ENCODE measurements at regions not wholly inside any gene's neighbourhood (a gene's known extent, or its start where the extent isn't known, plus 50 kb on each side); places are given as distances from the start of the nearest gene placed in this dataset.

DNA sequence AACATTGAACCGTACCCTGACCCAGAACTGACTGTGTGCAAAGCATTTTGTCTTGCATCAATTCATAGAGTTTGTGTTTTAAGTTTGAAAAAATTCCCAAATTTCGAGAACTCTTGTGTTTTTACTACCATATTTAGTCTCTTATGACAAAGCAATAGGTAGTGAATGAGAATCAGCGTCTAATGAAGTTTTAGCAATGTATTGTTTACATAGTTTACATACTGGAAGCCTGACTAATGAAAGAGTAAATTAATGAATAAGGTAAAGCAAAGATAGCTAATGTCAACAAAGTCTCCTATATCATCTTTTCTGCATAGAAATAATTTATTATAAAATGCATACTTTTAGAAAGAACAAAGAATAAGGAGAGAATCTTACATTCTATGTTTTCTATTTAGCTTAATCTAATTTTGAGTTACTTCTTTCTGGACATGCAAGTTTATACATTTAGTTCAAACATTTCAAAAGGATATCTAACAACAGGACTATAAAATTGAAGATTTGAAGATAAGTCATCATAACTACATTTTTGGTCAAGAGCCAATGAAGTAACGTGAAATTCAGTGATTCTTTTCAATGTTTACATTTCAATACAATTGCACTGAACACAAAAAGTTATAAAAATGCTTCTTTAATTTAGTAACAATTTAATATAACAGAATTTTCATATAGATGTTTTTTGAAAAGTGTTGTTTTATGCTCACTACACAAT lies 1943.7 kb downstream of the NCAM2 start:
- no peaks in the 10 kb centered on the region for H3K9me3 ChIP-seq
- no peaks in the 10 kb centered on the region for H3K36me3 ChIP-seq
- no peak for DNase-seq
- intact Hi-C loops (cut with DNase I; ENCODE audit: low total_unique reads) = no loop called here
- TF ChIP-seq, protein P1, sequence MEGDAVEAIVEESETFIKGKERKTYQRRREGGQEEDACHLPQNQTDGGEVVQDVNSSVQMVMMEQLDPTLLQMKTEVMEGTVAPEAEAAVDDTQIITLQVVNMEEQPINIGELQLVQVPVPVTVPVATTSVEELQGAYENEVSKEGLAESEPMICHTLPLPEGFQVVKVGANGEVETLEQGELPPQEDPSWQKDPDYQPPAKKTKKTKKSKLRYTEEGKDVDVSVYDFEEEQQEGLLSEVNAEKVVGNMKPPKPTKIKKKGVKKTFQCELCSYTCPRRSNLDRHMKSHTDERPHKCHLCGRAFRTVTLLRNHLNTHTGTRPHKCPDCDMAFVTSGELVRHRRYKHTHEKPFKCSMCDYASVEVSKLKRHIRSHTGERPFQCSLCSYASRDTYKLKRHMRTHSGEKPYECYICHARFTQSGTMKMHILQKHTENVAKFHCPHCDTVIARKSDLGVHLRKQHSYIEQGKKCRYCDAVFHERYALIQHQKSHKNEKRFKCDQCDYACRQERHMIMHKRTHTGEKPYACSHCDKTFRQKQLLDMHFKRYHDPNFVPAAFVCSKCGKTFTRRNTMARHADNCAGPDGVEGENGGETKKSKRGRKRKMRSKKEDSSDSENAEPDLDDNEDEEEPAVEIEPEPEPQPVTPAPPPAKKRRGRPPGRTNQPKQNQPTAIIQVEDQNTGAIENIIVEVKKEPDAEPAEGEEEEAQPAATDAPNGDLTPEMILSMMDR (IDR thresholded peaks at IDR 0.05) = no peak
- H3K4me3 ChIP-seq = no peak overlapping the region
- no peak overlapping the region for H3K27ac ChIP-seq
- H3K27me3 ChIP-seq = no peaks in the 10 kb centered on the region
- H3K4me1 ChIP-seq = no peaks in the 10 kb centered on the region

DNA sequence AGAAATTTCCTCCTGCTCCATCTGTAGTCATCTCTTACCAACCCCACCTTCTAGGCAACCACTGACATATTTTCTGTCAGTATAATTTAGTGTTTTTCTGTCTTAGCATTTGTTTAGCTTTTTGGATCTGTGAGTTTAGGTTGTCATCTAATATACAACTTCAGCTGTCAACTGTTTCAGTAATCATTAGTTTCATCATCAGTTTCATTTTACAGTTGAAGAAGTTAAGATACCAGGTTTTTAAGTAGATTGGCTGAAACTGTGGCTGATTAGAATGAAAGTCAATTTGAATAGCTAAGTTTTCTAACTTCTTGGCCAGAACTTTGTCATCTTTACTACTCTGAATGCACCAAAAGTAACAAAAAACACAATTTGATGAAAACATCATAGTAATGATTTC lies 1957.3 kb downstream of the NCAM2 start:
- TF ChIP-seq, protein P1 (IDR thresholded peaks at IDR 0.05) = no peak
- H3K27ac ChIP-seq = no peak overlapping the region
- H3K27me3 ChIP-seq = no peaks in the 10 kb centered on the region
- H3K9me3 ChIP-seq = no peaks in the 10 kb centered on the region
- no peak overlapping the region for H3K4me3 ChIP-seq
- intact Hi-C loops (cut with DNase I; ENCODE audit: low total_unique reads) = no loop called here
- DNase-seq = no peak
- no peaks in the 10 kb centered on the region for H3K36me3 ChIP-seq
- no peaks in the 10 kb centered on the region for H3K4me1 ChIP-seq

DNA sequence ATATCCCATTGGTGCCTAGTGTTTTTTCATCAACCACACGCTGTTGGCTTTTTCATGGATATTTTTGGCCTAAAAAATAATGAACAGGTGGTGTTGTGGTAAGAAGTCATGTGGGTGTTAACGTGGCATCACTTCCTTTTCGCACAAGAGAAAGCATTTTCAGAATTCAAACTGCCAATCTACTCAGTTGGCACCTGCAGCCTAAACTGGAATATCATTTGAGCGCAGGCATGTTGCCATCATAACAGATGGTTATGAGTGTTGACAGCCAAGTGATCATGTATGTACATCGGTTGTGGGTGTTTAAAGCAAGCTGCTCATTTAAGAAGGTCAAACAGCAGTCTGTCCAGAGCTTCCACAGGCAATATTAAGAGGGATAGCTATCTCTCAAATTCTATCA lies 1963.0 kb downstream of the NCAM2 start:
- no peak overlapping the region for H3K27ac ChIP-seq
- no peak for DNase-seq
- H3K9me3 ChIP-seq = no peaks in the 10 kb centered on the region
- H3K36me3 ChIP-seq = no peaks in the 10 kb centered on the region
- no peaks in the 10 kb centered on the region for H3K4me1 ChIP-seq
- no peaks in the 10 kb centered on the region for H3K27me3 ChIP-seq
- intact Hi-C loops (cut with DNase I; ENCODE audit: low total_unique reads) = no loop called here
- TF ChIP-seq, protein P1 (IDR thresholded peaks at IDR 0.05) = no peak
- H3K4me3 ChIP-seq = no peak overlapping the region

DNA sequence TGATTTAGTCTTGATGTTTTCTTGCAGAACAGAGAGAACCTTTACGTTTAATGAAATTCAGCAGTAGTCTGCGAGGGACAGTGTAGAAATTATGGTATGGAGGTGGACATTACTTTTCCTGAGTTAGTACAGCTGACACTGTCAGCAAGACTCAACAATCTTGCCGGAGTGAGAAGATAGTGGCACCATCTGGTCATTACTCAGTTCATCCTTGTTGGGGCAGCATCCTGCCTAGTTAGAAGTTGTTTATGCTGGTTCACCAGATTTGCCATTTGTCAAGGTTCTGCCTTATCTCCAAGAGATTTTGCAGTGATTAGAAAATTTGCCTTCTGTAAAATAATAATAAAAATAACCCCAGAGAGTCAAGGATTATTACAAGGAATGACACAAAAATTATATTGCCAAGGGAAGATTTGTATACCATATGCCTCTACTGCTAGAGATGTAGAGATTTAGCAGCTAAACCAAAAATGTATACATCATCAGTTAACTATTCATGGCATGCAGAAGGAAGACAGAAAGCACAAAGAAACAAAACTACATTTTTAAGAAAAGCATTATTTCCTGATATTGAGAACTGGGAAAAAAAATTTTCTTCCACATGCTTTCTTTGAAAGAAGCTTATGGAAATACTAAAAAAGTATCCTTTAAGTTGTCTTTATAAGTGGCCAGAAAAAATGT lies 1967.4 kb downstream of the NCAM2 start:
- TF ChIP-seq, protein P1 (IDR thresholded peaks at IDR 0.05) = no peak
- no peak for DNase-seq

DNA sequence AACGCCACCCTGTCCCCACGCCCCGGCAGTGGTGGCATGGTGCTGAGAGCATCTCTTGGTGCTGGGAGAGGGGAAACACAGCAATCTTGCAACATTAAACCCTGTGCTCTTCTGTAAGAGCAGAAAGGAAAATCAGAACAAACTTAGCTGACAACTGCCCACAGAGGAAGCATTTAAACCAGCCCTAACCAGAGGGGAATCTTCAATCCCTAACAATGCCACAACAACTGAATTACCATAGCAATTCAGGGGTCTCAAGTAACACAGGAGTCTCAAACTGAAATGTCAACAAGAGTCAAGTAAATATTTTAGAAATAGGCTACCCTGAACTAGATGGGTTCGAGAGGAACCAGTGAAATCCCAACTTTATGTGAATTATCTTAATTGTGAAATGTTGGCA lies 1983.6 kb downstream of the NCAM2 start:
- Histone ChIP-seq H3K4me3 (no peak overlapping the region), H3K27ac (no peak overlapping the region), H3K36me3 (no peaks in the 10 kb centered on the region), H3K9me3 (no peaks in the 10 kb centered on the region), H3K4me1 (no peaks in the 10 kb centered on the region), H3K27me3 (no peaks in the 10 kb centered on the region)
- DNase-seq = no peak
- TF ChIP-seq, protein P1 (IDR thresholded peaks at IDR 0.05) = no peak
- intact Hi-C loops (cut with DNase I; ENCODE audit: low total_unique reads) = no loop called here

More for the DNA sequence above, 1967.4 kb downstream of the NCAM2 start:
- no peaks in the 10 kb centered on the region for H3K9me3 ChIP-seq
- no peaks in the 10 kb centered on the region for H3K36me3 ChIP-seq
- no peak overlapping the region for H3K27ac ChIP-seq
- H3K4me1 ChIP-seq = no peaks in the 10 kb centered on the region
- intact Hi-C loops (cut with DNase I; ENCODE audit: low total_unique reads) = no loop called here
- no peak overlapping the region for H3K4me3 ChIP-seq
- no peaks in the 10 kb centered on the region for H3K27me3 ChIP-seq

All from tibial artery (tissue), 4 donors.